IMR-90 (cell line): ENCODE measurements at regions not wholly inside any gene's neighbourhood (a gene's known extent, or its start where the extent isn't known, plus 50 kb on each side); places are given as distances from the start of the nearest gene placed in this dataset.

Experiments used
- ATAC-seq: fragments of 200-7000 bp; cut with Tn5 transposase; 2 replicates; pipeline ENCODE4 v1.9.1; 2020; ENCODE audit warnings: low read depth, mild to moderate bottlenecking, moderate library complexity
- BruUV-seq: library from RNA; stranded (reverse); fragments of 400-500 nt; replicated peaks from 2 replicates; lab custom pipeline; 2021; lab: Mats Ljungman, UMichigan
- CTCF ChIA-PET: fragments of 300-600 bp; formaldehyde crosslinking; extraction: SDS; loops from one replicate; lab custom pipeline; 2021; ENCODE audit warnings: antibody characterized with exemption; lab: Yijun Ruan, JAX
- POLR2A ChIA-PET: fragments of 300-600 bp; sonication (Branson Sonifier 250); formaldehyde crosslinking; loops from one replicate; lab custom pipeline; 2022; ENCODE audit warnings: antibody characterized with exemption; ENCODE audit not compliant: unreplicated experiment; lab: Charles Lee
- DNase-seq: peaks from one replicate; pipeline ENCODE4 v3.0.0; 2013
- H2AFZ ChIP-seq: replicated peaks from 2 replicates; pipeline ENCODE3; 2013; ENCODE audit warnings: low read length, mild to moderate bottlenecking; ENCODE audit not compliant: poor library complexity
- H2AK5ac ChIP-seq: 2 replicates; pipeline ENCODE4 v1.6.1; 2013; ENCODE audit warnings: low read depth, low read length, inconsistent platforms
- H2AK9ac ChIP-seq: replicated peaks from 2 replicates; pipeline ENCODE3; 2013; ENCODE audit warnings: mild to moderate bottlenecking, low read depth, low read length, moderate library complexity; ENCODE audit not compliant: poor library complexity
- H2BK120ac ChIP-seq: 2 replicates; pipeline ENCODE4 v1.6.1; 2013; ENCODE audit warnings: low read depth, low read length, inconsistent platforms
- H2BK15ac ChIP-seq: 3 replicates; pipeline ENCODE4 v1.6.1; 2013; ENCODE audit warnings: low read depth, low read length, inconsistent platforms
- H2BK20ac ChIP-seq: 2 replicates; pipeline ENCODE4 v1.6.1; 2013; ENCODE audit warnings: low read depth, mild to moderate bottlenecking, inconsistent platforms, low read length, moderate library complexity
- H2BK5ac ChIP-seq: 2 replicates; pipeline ENCODE4 v1.6.1; 2013; ENCODE audit warnings: mild to moderate bottlenecking, low read depth, low read length, inconsistent platforms; ENCODE audit not compliant: poor library complexity, severe bottlenecking
- H3K14ac ChIP-seq: replicated peaks from 2 replicates; pipeline ENCODE4 v1.6.1; 2013; ENCODE audit warnings: low read depth, low read length, inconsistent platforms
- H3K18ac ChIP-seq: 2 replicates; pipeline ENCODE4 v1.6.1; 2013; ENCODE audit warnings: low read depth, low read length, control low read depth
- H3K23ac ChIP-seq: 2 replicates; pipeline ENCODE4 v1.6.1; 2013; ENCODE audit warnings: low read depth, low read length, inconsistent platforms
- H3K27ac ChIP-seq: 2 replicates; pipeline ENCODE4 v1.5.1; 2013; ENCODE audit warnings: mild to moderate bottlenecking, control low read depth, low read length; ENCODE audit not compliant: insufficient read depth
- H3K27me3 ChIP-seq: 2 replicates; pipeline ENCODE4 v1.6.1; 2013; ENCODE audit warnings: low read length; ENCODE audit not compliant: control insufficient read depth, insufficient read depth
- H3K36me3 ChIP-seq: 2 replicates; pipeline ENCODE4 v1.6.1; 2013; ENCODE audit warnings: low read length, mixed read lengths; ENCODE audit not compliant: control insufficient read depth, insufficient read depth
- H3K4ac ChIP-seq: 2 replicates; pipeline ENCODE4 v1.6.1; 2013; ENCODE audit warnings: low read depth, low read length, inconsistent platforms
- H3K4me1 ChIP-seq: 2 replicates; pipeline ENCODE4 v1.6.1; 2013; ENCODE audit warnings: low read length, mixed read lengths; ENCODE audit not compliant: control insufficient read depth, insufficient read depth
- H3K4me2 ChIP-seq: 2 replicates; pipeline ENCODE4 v1.6.1; 2013; ENCODE audit warnings: low read depth, mild to moderate bottlenecking, control low read depth, low read length, moderate library complexity
- H3K4me3 ChIP-seq: 2 replicates; pipeline ENCODE4 v1.5.1; 2013; ENCODE audit warnings: low read depth, mild to moderate bottlenecking, control low read depth, low read length, moderate library complexity; ENCODE audit not compliant: insufficient read depth
- H3K56ac ChIP-seq: 2 replicates; pipeline ENCODE4 v1.6.1; 2013; ENCODE audit warnings: low read length, inconsistent platforms; ENCODE audit not compliant: insufficient read depth; ENCODE audit errors: extremely low read depth
- H3K79me1 ChIP-seq, 2 experiments: 2 replicates each; pipeline ENCODE4 v1.6.1; 2013; ENCODE audit warnings: low read length in 2 of 2, inconsistent platforms in 1 of 2, low read depth in 1 of 2
- H3K9ac ChIP-seq: 2 replicates; pipeline ENCODE4 v1.6.1; 2013; ENCODE audit warnings: low read depth, low read length, control low read depth
- H3K9me1 ChIP-seq: 2 replicates; pipeline ENCODE4 v1.6.1; 2013; ENCODE audit warnings: low read length, inconsistent platforms; ENCODE audit not compliant: insufficient read depth
- H3K9me3 ChIP-seq: 2 replicates; pipeline ENCODE4 v1.6.1; 2013; ENCODE audit warnings: low read length; ENCODE audit not compliant: control insufficient read depth, insufficient read depth
- H4K20me1 ChIP-seq: 2 replicates; pipeline ENCODE4 v1.6.1; 2013; ENCODE audit warnings: low read length, inconsistent platforms; ENCODE audit not compliant: insufficient read depth
- H4K5ac ChIP-seq: 2 replicates; pipeline ENCODE4 v1.6.1; 2013; ENCODE audit warnings: mild to moderate bottlenecking, low read depth, low read length, control low read depth
- H4K8ac ChIP-seq, 2 experiments: 2 replicates each; pipeline ENCODE4 v1.6.1; 2013; ENCODE audit warnings: low read depth in 2 of 2, low read length in 2 of 2, control low read depth in 1 of 2, inconsistent platforms in 1 of 2
- H4K91ac ChIP-seq: 2 replicates; pipeline ENCODE4 v1.6.1; 2013; ENCODE audit warnings: low read depth, low read length, inconsistent platforms; ENCODE audit not compliant: insufficient read depth
- BHLHE40 ChIP-seq: fragments of 150-350 bp; IDR thresholded peaks from 2 replicates; pipeline ENCODE4 v1.6.1; 2016; ENCODE audit warnings: mild to moderate bottlenecking, low read depth, low read length
- CEBPB ChIP-seq: IDR thresholded peaks from 2 replicates; pipeline ENCODE4 v1.6.1; 2012; ENCODE audit warnings: low read depth, low read length, improper control_type of control experiment
- FOS ChIP-seq: fragments of 150-350 bp; IDR thresholded peaks from 2 replicates; pipeline ENCODE4 v1.6.1; 2016; ENCODE audit warnings: low read depth, low read length
- MAFK ChIP-seq: IDR thresholded peaks from 2 replicates; pipeline ENCODE4 v1.6.1; 2012; ENCODE audit warnings: low read depth, low read length, improper control_type of control experiment
- MAZ ChIP-seq: IDR thresholded peaks from 2 replicates; pipeline ENCODE4 v1.6.1; 2012; ENCODE audit warnings: low read depth, mild to moderate bottlenecking, low read length, improper control_type of control experiment, moderate library complexity, borderline replicate concordance
- NFE2L2 ChIP-seq: fragments of 150-350 bp; IDR thresholded peaks from 2 replicates; pipeline ENCODE4 v1.6.1; 2016; ENCODE audit warnings: low read depth, mild to moderate bottlenecking, low read length
- POLR2A ChIP-seq: IDR thresholded peaks from 2 replicates; pipeline ENCODE4 v1.6.1; 2012; ENCODE audit warnings: mild to moderate bottlenecking, low read depth, low read length
- RAD21 ChIP-seq: IDR thresholded peaks from 2 replicates; pipeline ENCODE4 v1.6.1; 2012; ENCODE audit warnings: low read length, improper control_type of control experiment
- RCOR1 ChIP-seq: IDR thresholded peaks from 2 replicates; pipeline ENCODE4 v1.6.1; 2012; ENCODE audit warnings: mild to moderate bottlenecking, low read length, improper control_type of control experiment; ENCODE audit not compliant: insufficient replicate concordance
- RFX5 ChIP-seq: IDR thresholded peaks from 2 replicates; pipeline ENCODE4 v1.8.0; 2012; ENCODE audit warnings: low read depth, mild to moderate bottlenecking, low read length, moderate library complexity
- SMC3 ChIP-seq: fragments of 150-350 bp; IDR thresholded peaks from 2 replicates; pipeline ENCODE4 v1.6.1; 2016; ENCODE audit warnings: low read depth, mild to moderate bottlenecking, antibody characterized with exemption, low read length, moderate library complexity
- WGBS, 2 experiments: methylation state at CpG; one replicate each; pipeline versions ENCODE4 v1.1.5 to v1.1.7; 2013; ENCODE audit warnings: missing lambda C conversion rate in 2 of 2; ENCODE audit not compliant: insufficient read length in 1 of 2; ENCODE audit errors: extremely low coverage in 2 of 2; 5-methylcytosine and 5-hydroxymethylcytosine counted together
- dilution Hi-C: fragments of 300-500 bp; cut with HindIII; formaldehyde crosslinking; loops from one replicate; pipeline ENCODE4 v1.14.3; 2018; ENCODE audit warnings: low sequenced_read_pairs; ENCODE audit not compliant: unreplicated experiment
- in situ Hi-C: fragments of 300-500 bp; cut with MboI; formaldehyde crosslinking; loops from 3 replicates; pipeline ENCODE4 v1.14.3; 2019; ENCODE audit warnings: low sequenced_read_pairs, inconsistent platforms, mixed read lengths
- intact Hi-C: fragments of 100-400 bp; cut with micrococcal nuclease; formaldehyde crosslinking; loops from 2 replicates; pipeline ENCODE4 v1.10.0; 2022
- TF ChIP-seq, protein P1 (sequence below): fragments of 150-350 bp; IDR thresholded peaks from 2 replicates; pipeline ENCODE4 v1.6.1; 2016; ENCODE audit warnings: low read depth, mild to moderate bottlenecking, low read length, moderate library complexity, borderline replicate concordance
- TF ChIP-seq, protein P2 (sequence below): fragments of 150-350 bp; IDR thresholded peaks from 2 replicates; pipeline ENCODE4 v1.6.1; 2017; ENCODE audit warnings: mild to moderate bottlenecking, antibody characterized with exemption, low read length, low read depth
- TF ChIP-seq, protein P3 (sequence below): conservative IDR thresholded peaks from 2 replicates; pipeline ENCODE4 v1.5.1; 2012; ENCODE audit warnings: mild to moderate bottlenecking, low read depth, low read length, improper control_type of control experiment

DNA sequence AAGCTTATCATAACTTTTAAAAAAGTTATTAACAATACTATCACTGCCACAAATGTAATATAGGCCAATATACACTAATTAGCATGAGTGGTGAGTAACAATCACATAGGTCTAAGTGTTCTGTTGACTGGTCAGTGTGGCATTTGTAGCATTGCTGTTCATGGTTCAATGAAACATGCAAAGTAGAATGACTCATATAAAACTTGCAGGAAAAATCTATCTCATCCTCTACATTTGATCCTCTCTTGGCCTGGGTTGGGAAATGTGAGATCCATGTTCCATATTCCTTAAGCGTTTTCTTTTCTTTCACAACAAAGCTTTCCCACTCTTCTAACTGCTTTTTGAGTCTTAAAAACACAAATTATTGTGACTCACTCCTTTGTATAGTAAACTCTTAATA, 1418.7 kb downstream of the FSTL5 start:
- Histone ChIP-seq H2BK120ac (no peak overlapping the region), H3K56ac (no peak overlapping the region), H2BK20ac (no peak overlapping the region), H3K9me1 (no peaks in the 10 kb centered on the region), H3K4me1 (no peaks in the 10 kb centered on the region), H4K5ac (no peak overlapping the region), H3K23ac (no peak overlapping the region), H3K9ac (no peak overlapping the region), H4K20me1 (no peaks in the 10 kb centered on the region), H3K79me1 (no peaks in the 10 kb centered on the region), H4K91ac (no peak overlapping the region), H3K36me3 (no peaks in the 10 kb centered on the region), H3K18ac (no peak overlapping the region), H4K8ac (no peak overlapping the region), H2BK5ac (no peak overlapping the region), H2BK15ac (no peak overlapping the region), H3K4me3 (no peak overlapping the region), H2AK9ac (no peak overlapping the region), H3K14ac (no peak overlapping the region), H3K4me2 (no peak overlapping the region), H3K9me3 (peaks cover 4% of the 10 kb centered on the region), H2AK5ac (no peak overlapping the region), H3K27ac (no peak overlapping the region), H3K27me3 (no peaks in the 10 kb centered on the region), H3K4ac (no peak overlapping the region), H2AFZ (no peak overlapping the region)
- TF ChIP-seq RFX5 = no peak
- no peak for TF ChIP-seq RCOR1
- TF ChIP-seq, protein P1, sequence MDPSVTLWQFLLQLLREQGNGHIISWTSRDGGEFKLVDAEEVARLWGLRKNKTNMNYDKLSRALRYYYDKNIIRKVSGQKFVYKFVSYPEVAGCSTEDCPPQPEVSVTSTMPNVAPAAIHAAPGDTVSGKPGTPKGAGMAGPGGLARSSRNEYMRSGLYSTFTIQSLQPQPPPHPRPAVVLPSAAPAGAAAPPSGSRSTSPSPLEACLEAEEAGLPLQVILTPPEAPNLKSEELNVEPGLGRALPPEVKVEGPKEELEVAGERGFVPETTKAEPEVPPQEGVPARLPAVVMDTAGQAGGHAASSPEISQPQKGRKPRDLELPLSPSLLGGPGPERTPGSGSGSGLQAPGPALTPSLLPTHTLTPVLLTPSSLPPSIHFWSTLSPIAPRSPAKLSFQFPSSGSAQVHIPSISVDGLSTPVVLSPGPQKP = no peak
- TF ChIP-seq CEBPB = no peak
- TF ChIP-seq, protein P2, sequence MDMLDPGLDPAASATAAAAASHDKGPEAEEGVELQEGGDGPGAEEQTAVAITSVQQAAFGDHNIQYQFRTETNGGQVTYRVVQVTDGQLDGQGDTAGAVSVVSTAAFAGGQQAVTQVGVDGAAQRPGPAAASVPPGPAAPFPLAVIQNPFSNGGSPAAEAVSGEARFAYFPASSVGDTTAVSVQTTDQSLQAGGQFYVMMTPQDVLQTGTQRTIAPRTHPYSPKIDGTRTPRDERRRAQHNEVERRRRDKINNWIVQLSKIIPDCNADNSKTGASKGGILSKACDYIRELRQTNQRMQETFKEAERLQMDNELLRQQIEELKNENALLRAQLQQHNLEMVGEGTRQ = no peak
- no peak for TF ChIP-seq RAD21
- no peak for TF ChIP-seq NFE2L2
- no peak for TF ChIP-seq FOS
- TF ChIP-seq MAFK = no peak
- TF ChIP-seq, protein P3, sequence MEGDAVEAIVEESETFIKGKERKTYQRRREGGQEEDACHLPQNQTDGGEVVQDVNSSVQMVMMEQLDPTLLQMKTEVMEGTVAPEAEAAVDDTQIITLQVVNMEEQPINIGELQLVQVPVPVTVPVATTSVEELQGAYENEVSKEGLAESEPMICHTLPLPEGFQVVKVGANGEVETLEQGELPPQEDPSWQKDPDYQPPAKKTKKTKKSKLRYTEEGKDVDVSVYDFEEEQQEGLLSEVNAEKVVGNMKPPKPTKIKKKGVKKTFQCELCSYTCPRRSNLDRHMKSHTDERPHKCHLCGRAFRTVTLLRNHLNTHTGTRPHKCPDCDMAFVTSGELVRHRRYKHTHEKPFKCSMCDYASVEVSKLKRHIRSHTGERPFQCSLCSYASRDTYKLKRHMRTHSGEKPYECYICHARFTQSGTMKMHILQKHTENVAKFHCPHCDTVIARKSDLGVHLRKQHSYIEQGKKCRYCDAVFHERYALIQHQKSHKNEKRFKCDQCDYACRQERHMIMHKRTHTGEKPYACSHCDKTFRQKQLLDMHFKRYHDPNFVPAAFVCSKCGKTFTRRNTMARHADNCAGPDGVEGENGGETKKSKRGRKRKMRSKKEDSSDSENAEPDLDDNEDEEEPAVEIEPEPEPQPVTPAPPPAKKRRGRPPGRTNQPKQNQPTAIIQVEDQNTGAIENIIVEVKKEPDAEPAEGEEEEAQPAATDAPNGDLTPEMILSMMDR = no peak
- TF ChIP-seq MAZ = no peak
- TF ChIP-seq BHLHE40 = no peak
- TF ChIP-seq SMC3 = no peak
- no peak for TF ChIP-seq POLR2A
- WGBS, 2 experiments = no CpG with 5 or more reads among the region's 1 CpG
- dilution Hi-C loops = no loop called here
- intact Hi-C loops = no loop called here
- CTCF ChIA-PET = no interaction called here
- no TSS peak for BruUV-seq
- in situ Hi-C loops = no loop called here
- DNase-seq (no peak), ATAC-seq (no peak)
- POLR2A ChIA-PET = no interaction called here
